ENCODE measurements at regions not wholly inside any gene's neighbourhood (a gene's known extent, or its start where the extent isn't known, plus 50 kb on each side); places are given as distances from the start of the nearest gene placed in this dataset.

DNA sequence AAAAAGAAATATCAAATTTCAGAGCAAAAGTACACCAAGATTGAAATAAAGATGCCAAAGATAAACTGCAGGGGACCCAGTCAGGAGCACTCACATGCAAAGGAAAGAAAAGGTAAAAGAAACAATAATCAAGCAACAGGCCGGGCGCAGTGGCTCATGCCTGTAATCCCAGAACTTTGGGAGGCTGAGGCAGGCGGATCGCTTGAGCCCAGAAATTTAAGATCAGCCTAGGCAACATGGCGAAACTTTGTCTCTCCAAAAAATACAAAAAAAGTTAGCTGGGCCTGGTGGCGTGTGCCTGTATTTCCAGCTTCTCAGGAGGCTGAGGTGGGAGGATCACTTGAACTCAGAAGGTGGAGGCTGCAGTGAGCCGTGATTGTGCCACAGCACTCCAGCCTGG is 107.6 kb upstream of the SMURF2 start:
- TF ChIP-seq, protein P1, sequence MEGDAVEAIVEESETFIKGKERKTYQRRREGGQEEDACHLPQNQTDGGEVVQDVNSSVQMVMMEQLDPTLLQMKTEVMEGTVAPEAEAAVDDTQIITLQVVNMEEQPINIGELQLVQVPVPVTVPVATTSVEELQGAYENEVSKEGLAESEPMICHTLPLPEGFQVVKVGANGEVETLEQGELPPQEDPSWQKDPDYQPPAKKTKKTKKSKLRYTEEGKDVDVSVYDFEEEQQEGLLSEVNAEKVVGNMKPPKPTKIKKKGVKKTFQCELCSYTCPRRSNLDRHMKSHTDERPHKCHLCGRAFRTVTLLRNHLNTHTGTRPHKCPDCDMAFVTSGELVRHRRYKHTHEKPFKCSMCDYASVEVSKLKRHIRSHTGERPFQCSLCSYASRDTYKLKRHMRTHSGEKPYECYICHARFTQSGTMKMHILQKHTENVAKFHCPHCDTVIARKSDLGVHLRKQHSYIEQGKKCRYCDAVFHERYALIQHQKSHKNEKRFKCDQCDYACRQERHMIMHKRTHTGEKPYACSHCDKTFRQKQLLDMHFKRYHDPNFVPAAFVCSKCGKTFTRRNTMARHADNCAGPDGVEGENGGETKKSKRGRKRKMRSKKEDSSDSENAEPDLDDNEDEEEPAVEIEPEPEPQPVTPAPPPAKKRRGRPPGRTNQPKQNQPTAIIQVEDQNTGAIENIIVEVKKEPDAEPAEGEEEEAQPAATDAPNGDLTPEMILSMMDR (IDR thresholded peaks at IDR 0.05) = no peak
- no peak for TF ChIP-seq POLR2A (IDR thresholded peaks at IDR 0.05)

All from gastroesophageal sphincter (tissue), 3 donors.